HepG2 (cell line): ENCODE measurements at regions not wholly inside any gene's neighbourhood (a gene's known extent, or its start where the extent isn't known, plus 50 kb on each side); places are given as distances from the start of the nearest gene placed in this dataset.

Experiments used
- MED13 ChIP-seq: sonication (generic); formaldehyde crosslinking; IDR thresholded peaks from 2 replicates; pipeline ENCODE4 v1.5.0; 2020; ENCODE audit warnings: missing genetic modification reagents
- SKI ChIP-seq: fragments of 450-650 bp; IDR thresholded peaks from one replicate; pipeline ENCODE4 v1.6.1; 2018; ENCODE audit warnings: mild to moderate bottlenecking; ENCODE audit not compliant: partially characterized antibody
- ZNF460 ChIP-seq: sonication (generic); formaldehyde crosslinking; IDR thresholded peaks from 2 replicates; pipeline ENCODE4 v1.5.1; 2020; ENCODE audit warnings: missing genetic modification reagents, mild to moderate bottlenecking, borderline replicate concordance
- TF ChIP-seq, protein P1 (sequence below): sonication (generic); formaldehyde crosslinking; IDR thresholded peaks from 2 replicates; pipeline ENCODE4 v1.5.0; 2020; ENCODE audit warnings: mild to moderate bottlenecking, missing genetic modification reagents, borderline replicate concordance
- TF ChIP-seq, protein P2 (sequence below): sonication (generic); formaldehyde crosslinking; IDR thresholded peaks from 2 replicates; pipeline ENCODE4 v1.8.1; 2022; ENCODE audit warnings: mild to moderate bottlenecking, missing genetic modification reagents
- TF ChIP-seq, protein P3 (sequence below): sonication (generic); formaldehyde crosslinking; IDR thresholded peaks from 2 replicates; pipeline ENCODE4 v1.4.0; 2020; ENCODE audit warnings: missing genetic modification reagents

DNA sequence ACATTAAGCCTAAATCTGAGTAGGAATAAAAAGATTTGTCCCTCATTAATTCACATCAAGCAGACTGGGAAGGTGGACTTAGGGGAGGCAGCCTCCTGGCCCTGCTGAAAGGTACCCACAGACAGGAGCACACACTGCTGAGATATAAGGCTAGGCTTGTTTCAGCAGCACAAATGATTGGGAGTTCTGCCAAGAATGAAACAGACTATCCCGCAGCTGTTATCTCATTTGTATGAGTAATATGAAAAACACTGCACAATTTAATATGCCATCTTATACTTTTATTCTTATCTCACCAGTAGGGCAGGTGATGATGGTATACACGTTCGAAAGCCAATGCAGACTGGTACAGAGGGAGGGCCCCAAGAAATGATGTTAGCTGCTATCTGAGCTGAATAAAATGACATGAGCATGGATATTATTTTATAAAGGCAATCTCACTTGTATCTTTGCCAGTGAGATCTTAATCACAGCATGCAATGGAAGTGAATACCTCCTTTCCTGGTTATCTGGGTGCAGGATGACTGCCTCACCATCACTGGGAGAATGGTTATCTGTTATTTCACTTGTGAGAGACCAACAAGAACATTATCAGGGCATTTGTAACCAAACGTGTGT lies 258.7 kb upstream of the PPP2R3A start (continued):
- TF ChIP-seq, protein P1, sequence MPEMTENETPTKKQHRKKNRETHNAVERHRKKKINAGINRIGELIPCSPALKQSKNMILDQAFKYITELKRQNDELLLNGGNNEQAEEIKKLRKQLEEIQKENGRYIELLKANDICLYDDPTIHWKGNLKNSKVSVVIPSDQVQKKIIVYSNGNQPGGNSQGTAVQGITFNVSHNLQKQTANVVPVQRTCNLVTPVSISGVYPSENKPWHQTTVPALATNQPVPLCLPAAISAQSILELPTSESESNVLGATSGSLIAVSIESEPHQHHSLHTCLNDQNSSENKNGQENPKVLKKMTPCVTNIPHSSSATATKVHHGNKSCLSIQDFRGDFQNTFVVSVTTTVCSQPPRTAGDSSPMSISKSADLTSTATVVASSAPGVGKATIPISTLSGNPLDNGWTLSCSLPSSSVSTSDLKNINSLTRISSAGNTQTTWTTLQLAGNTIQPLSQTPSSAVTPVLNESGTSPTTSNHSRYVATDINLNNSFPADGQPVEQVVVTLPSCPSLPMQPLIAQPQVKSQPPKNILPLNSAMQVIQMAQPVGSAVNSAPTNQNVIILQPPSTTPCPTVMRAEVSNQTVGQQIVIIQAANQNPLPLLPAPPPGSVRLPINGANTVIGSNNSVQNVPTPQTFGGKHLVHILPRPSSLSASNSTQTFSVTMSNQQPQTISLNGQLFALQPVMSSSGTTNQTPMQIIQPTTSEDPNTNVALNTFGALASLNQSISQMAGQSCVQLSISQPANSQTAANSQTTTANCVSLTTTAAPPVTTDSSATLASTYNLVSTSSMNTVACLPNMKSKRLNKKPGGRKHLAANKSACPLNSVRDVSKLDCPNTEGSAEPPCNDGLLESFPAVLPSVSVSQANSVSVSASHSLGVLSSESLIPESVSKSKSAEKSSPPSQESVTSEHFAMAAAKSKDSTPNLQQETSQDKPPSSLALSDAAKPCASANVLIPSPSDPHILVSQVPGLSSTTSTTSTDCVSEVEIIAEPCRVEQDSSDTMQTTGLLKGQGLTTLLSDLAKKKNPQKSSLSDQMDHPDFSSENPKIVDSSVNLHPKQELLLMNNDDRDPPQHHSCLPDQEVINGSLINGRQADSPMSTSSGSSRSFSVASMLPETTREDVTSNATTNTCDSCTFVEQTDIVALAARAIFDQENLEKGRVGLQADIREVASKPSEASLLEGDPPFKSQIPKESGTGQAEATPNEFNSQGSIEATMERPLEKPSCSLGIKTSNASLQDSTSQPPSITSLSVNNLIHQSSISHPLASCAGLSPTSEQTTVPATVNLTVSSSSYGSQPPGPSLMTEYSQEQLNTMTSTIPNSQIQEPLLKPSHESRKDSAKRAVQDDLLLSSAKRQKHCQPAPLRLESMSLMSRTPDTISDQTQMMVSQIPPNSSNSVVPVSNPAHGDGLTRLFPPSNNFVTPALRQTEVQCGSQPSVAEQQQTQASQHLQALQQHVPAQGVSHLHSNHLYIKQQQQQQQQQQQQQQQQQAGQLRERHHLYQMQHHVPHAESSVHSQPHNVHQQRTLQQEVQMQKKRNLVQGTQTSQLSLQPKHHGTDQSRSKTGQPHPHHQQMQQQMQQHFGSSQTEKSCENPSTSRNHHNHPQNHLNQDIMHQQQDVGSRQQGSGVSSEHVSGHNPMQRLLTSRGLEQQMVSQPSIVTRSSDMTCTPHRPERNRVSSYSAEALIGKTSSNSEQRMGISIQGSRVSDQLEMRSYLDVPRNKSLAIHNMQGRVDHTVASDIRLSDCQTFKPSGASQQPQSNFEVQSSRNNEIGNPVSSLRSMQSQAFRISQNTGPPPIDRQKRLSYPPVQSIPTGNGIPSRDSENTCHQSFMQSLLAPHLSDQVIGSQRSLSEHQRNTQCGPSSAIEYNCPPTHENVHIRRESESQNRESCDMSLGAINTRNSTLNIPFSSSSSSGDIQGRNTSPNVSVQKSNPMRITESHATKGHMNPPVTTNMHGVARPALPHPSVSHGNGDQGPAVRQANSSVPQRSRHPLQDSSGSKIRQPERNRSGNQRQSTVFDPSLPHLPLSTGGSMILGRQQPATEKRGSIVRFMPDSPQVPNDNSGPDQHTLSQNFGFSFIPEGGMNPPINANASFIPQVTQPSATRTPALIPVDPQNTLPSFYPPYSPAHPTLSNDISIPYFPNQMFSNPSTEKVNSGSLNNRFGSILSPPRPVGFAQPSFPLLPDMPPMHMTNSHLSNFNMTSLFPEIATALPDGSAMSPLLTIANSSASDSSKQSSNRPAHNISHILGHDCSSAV, result no peak
- TF ChIP-seq, protein P2, sequence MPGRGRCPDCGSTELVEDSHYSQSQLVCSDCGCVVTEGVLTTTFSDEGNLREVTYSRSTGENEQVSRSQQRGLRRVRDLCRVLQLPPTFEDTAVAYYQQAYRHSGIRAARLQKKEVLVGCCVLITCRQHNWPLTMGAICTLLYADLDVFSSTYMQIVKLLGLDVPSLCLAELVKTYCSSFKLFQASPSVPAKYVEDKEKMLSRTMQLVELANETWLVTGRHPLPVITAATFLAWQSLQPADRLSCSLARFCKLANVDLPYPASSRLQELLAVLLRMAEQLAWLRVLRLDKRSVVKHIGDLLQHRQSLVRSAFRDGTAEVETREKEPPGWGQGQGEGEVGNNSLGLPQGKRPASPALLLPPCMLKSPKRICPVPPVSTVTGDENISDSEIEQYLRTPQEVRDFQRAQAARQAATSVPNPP (CRISPR knock-in tag), result no peak
- TF ChIP-seq, protein P3, sequence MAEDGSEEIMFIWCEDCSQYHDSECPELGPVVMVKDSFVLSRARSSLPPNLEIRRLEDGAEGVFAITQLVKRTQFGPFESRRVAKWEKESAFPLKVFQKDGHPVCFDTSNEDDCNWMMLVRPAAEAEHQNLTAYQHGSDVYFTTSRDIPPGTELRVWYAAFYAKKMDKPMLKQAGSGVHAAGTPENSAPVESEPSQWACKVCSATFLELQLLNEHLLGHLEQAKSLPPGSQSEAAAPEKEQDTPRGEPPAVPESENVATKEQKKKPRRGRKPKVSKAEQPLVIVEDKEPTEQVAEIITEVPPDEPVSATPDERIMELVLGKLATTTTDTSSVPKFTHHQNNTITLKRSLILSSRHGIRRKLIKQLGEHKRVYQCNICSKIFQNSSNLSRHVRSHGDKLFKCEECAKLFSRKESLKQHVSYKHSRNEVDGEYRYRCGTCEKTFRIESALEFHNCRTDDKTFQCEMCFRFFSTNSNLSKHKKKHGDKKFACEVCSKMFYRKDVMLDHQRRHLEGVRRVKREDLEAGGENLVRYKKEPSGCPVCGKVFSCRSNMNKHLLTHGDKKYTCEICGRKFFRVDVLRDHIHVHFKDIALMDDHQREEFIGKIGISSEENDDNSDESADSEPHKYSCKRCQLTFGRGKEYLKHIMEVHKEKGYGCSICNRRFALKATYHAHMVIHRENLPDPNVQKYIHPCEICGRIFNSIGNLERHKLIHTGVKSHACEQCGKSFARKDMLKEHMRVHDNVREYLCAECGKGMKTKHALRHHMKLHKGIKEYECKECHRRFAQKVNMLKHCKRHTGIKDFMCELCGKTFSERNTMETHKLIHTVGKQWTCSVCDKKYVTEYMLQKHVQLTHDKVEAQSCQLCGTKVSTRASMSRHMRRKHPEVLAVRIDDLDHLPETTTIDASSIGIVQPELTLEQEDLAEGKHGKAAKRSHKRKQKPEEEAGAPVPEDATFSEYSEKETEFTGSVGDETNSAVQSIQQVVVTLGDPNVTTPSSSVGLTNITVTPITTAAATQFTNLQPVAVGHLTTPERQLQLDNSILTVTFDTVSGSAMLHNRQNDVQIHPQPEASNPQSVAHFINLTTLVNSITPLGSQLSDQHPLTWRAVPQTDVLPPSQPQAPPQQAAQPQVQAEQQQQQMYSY (CRISPR knock-in tag), result no peak
- no peak for TF ChIP-seq MED13 (CRISPR knock-in tag)
- no peak for TF ChIP-seq SKI
- no peak for TF ChIP-seq ZNF460 (CRISPR knock-in tag)
